CD14-positive monocyte (primary cell): ENCODE measurements at regions not wholly inside any gene's neighbourhood (a gene's known extent, or its start where the extent isn't known, plus 50 kb on each side); places are given as distances from the start of the nearest gene placed in this dataset.

ENCODE experiments used
- DNase-seq, 3 donors: peaks; one replicate each; pipeline ENCODE4 v3.0.0-alpha.2; 2011 to 2022
- H2AFZ ChIP-seq: 2 replicates; pipeline ENCODE4 v1.6.0; 2012; ENCODE audit warnings: mild to moderate bottlenecking, low read depth, low read length, inconsistent platforms; ENCODE audit not compliant: insufficient read depth, poor library complexity, severe bottlenecking
- H3K27ac ChIP-seq, 2 donors: 1 replicate in 1 of 2; 2 replicates in 1 of 2; pipeline ENCODE4 v1.5.1; 2012 to 2013; ENCODE audit warnings: low read length in 2 of 2, control low read depth in 1 of 2, inconsistent platforms in 1 of 2, low read depth in 1 of 2, mild to moderate bottlenecking in 1 of 2
- H3K27me3 ChIP-seq, 2 donors: one replicate each; pipeline versions ENCODE4 v1.6.0 to v1.6.1; 2011 to 2013; ENCODE audit warnings: low read length in 2 of 2; ENCODE audit not compliant: control insufficient read depth in 2 of 2, insufficient read depth in 2 of 2
- H3K36me3 ChIP-seq, 2 donors: replicated peaks in 1 of 2; 1 replicate in 1 of 2; 2 replicates in 1 of 2; pipeline versions ENCODE4 v1.5.1 to v1.6.1; 2012 to 2013; ENCODE audit warnings: low read length in 2 of 2, control low read depth in 1 of 2, inconsistent platforms in 1 of 2, mild to moderate bottlenecking in 1 of 2; ENCODE audit not compliant: insufficient read depth in 2 of 2, control insufficient read depth in 1 of 2
- H3K4me1 ChIP-seq, 2 donors: 1 replicate in 1 of 2; 2 replicates in 1 of 2; pipeline versions ENCODE4 v1.5.1 to v1.6.1; 2012 to 2013; ENCODE audit warnings: low read length in 2 of 2, control low read depth in 1 of 2, inconsistent platforms in 1 of 2, mild to moderate bottlenecking in 1 of 2, moderate library complexity in 1 of 2; ENCODE audit not compliant: insufficient read depth in 2 of 2, control insufficient read depth in 1 of 2
- H3K4me2 ChIP-seq: replicated peaks from 2 replicates; pipeline ENCODE3; 2012; ENCODE audit warnings: low read length, moderate library complexity, mild to moderate bottlenecking; ENCODE audit not compliant: poor library complexity, severe bottlenecking; ENCODE audit errors: extremely low read depth
- H3K4me3 ChIP-seq, 3 experiments: fragments of 200-600 bp in 1 of 3; sonication (generic) in 1 of 3; replicated peaks in 1 of 3; 1 replicate in 2 of 3; 2 replicates in 1 of 3; pipeline ENCODE4 v1.5.1; 2011 to 2013; ENCODE audit warnings: low read length in 3 of 3, mild to moderate bottlenecking in 3 of 3, control low read depth in 2 of 3, low read depth in 2 of 3, inconsistent platforms in 1 of 3, moderate library complexity in 1 of 3
- H3K79me2 ChIP-seq: 2 replicates; pipeline ENCODE4 v1.6.0; 2012; ENCODE audit warnings: mild to moderate bottlenecking, control low read depth, inconsistent platforms, low read length, moderate library complexity; ENCODE audit not compliant: insufficient read depth
- H3K9ac ChIP-seq: 2 replicates; pipeline ENCODE4 v1.6.0; 2017; ENCODE audit warnings: low read length, mild to moderate bottlenecking; ENCODE audit not compliant: insufficient read depth, poor library complexity, severe bottlenecking
- H3K9me3 ChIP-seq, 2 donors: replicated peaks in 1 of 2; 1 replicate in 1 of 2; 2 replicates in 1 of 2; pipeline versions ENCODE4 v1.5.1 to v1.6.1; 2012 to 2013; ENCODE audit warnings: low read length in 2 of 2, control low read depth in 1 of 2; ENCODE audit not compliant: control insufficient read depth in 1 of 2, insufficient read depth in 1 of 2
- H4K20me1 ChIP-seq: 2 replicates; pipeline ENCODE4 v1.6.0; 2012; ENCODE audit warnings: mild to moderate bottlenecking, low read length, control low read depth, moderate library complexity; ENCODE audit not compliant: insufficient read depth
- H3K27ac Mint-ChIP-seq, 7 donors: one replicate each; pipeline ENCODE4 v1.8.0; 2020; ENCODE audit warnings: mild to moderate bottlenecking in 7 of 7, mixed read lengths in 7 of 7, moderate library complexity in 6 of 7, inconsistent platforms in 2 of 7
- H3K27me3 Mint-ChIP-seq, 3 donors: one replicate each; pipeline ENCODE4 v1.8.0; 2021 to 2022; ENCODE audit warnings: low read depth in 3 of 3, mild to moderate bottlenecking in 3 of 3, mixed read lengths in 3 of 3, moderate library complexity in 3 of 3, inconsistent platforms in 1 of 3
- H3K36me3 Mint-ChIP-seq, 2 donors: one replicate each; pipeline ENCODE4 v1.8.0; 2020; ENCODE audit warnings: mixed read lengths in 2 of 2, inconsistent platforms in 1 of 2, mild to moderate bottlenecking in 1 of 2
- H3K4me1 Mint-ChIP-seq: one replicate; pipeline ENCODE4 v1.8.0; 2020; ENCODE audit warnings: mild to moderate bottlenecking, mixed read lengths
- H3K4me3 Mint-ChIP-seq, 2 donors: one replicate each; pipeline ENCODE4 v1.8.0; 2020; ENCODE audit warnings: mild to moderate bottlenecking in 2 of 2, mixed read lengths in 2 of 2, moderate library complexity in 1 of 2
- H3K9me3 Mint-ChIP-seq, 7 donors: one replicate each; pipeline ENCODE4 v1.8.0; 2020 to 2022; ENCODE audit warnings: mixed read lengths in 7 of 7, mild to moderate bottlenecking in 6 of 7, moderate library complexity in 6 of 7, inconsistent platforms in 2 of 7
- WGBS: methylation state at CpG from one replicate; pipeline ENCODE4 v1.1.5; 2013; ENCODE audit warnings: missing lambda C conversion rate; ENCODE audit not compliant: insufficient coverage; 5-methylcytosine and 5-hydroxymethylcytosine counted together
- intact Hi-C, 2 donors: fragments of 100-400 bp; cut with micrococcal nuclease; formaldehyde crosslinking; loops; one replicate each; pipeline versions ENCODE4 v1.15.0 to v1.15.1; 2023
- TF ChIP-seq, protein P1 (sequence below): fragments of 200-600 bp; IDR thresholded peaks from one replicate; pipeline ENCODE4 v1.8.0; 2022; ENCODE audit warnings: antibody characterized with exemption, mild to moderate bottlenecking

DNA sequence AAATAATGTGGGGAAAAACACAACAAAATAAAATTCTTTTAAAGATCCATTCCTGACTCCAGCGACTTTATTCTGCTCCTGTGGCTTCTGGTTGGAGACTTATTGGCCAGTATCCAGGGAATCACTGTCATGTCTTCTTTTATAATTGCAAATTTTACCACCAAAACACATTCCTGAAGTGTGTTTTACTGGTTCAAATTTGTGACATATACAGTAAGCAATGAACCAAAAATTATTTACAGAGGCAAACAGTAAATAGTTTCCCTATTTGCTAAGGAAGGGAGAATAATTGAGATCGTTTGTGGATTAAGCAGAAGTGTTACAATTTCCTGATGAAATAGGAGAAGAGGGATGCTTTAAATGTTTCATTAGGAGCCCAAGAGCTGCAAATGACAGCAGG, 118.7 kb downstream of the ZNF281 start:
- Mint-ChIP-seq H3K9me3 (no peaks in the 10 kb centered on the region), H3K27ac (no peak overlapping the region), H3K4me1 (peaks cover 2% of the 10 kb centered on the region), H3K36me3 (no peaks in the 10 kb centered on the region), H3K4me3 (no peak overlapping the region), H3K27me3 (no peaks in the 10 kb centered on the region)
- H3K27ac ChIP-seq = no peak overlapping the region
- no peaks in the 10 kb centered on the region for H3K36me3 ChIP-seq
- H3K4me3 ChIP-seq = no peak overlapping the region
- no peak overlapping the region for H3K4me2 ChIP-seq
- 0% methylated on average over 1 of the region's 2 CpGs for WGBS
- H3K9ac ChIP-seq = no peak overlapping the region
- TF ChIP-seq, protein P1, sequence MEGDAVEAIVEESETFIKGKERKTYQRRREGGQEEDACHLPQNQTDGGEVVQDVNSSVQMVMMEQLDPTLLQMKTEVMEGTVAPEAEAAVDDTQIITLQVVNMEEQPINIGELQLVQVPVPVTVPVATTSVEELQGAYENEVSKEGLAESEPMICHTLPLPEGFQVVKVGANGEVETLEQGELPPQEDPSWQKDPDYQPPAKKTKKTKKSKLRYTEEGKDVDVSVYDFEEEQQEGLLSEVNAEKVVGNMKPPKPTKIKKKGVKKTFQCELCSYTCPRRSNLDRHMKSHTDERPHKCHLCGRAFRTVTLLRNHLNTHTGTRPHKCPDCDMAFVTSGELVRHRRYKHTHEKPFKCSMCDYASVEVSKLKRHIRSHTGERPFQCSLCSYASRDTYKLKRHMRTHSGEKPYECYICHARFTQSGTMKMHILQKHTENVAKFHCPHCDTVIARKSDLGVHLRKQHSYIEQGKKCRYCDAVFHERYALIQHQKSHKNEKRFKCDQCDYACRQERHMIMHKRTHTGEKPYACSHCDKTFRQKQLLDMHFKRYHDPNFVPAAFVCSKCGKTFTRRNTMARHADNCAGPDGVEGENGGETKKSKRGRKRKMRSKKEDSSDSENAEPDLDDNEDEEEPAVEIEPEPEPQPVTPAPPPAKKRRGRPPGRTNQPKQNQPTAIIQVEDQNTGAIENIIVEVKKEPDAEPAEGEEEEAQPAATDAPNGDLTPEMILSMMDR = no peak
- DNase-seq = no peak
- H3K27me3 ChIP-seq = no peaks in the 10 kb centered on the region
- no peaks in the 10 kb centered on the region for H3K4me1 ChIP-seq
- H4K20me1 ChIP-seq = no peaks in the 10 kb centered on the region
- intact Hi-C loops = no loop called here
- H2AFZ ChIP-seq = no peak overlapping the region
- H3K79me2 ChIP-seq = no peaks in the 10 kb centered on the region
- no peaks in the 10 kb centered on the region for H3K9me3 ChIP-seq

DNA sequence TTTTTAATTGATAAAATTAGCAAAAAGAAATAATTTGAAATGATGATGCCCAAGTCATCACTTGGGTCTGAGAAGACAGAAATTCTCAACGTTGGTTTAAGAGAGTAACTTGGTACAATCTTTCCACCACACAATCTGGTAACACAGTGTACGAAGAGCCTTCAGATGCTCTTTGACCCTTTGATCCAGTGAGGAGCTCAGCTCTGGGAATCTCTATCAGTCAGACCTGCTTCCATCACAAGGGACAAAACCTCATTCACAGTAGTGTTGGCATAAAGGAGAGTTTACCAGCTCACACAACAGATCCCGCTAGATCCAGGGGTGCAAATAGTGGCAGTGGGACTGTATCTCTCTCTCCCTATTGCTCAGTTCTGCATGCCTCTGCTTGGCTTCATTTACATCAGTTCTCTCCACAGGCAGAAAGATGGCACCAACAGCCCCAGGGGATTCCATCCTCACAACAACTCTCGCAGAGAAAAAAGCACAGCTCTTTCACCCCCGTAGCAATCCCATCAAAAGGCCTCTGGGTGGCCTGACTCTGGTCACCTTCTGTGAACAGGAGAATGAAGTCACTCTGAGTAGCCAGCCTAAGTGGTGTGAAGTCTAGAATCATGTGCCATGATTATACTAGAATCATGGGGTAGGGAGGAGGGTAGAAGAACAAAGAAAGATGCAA, 119.7 kb downstream of the ZNF281 start:
- Histone ChIP-seq H3K79me2 (no peaks in the 10 kb centered on the region), H4K20me1 (no peaks in the 10 kb centered on the region), H3K9me3 (no peaks in the 10 kb centered on the region), H3K36me3 (no peaks in the 10 kb centered on the region), H3K4me2 (no peak overlapping the region), H3K4me3 (no peak overlapping the region), H3K9ac (no peak overlapping the region), H3K27me3 (no peaks in the 10 kb centered on the region), H3K4me1 (no peaks in the 10 kb centered on the region), H3K27ac (no peak overlapping the region), H2AFZ (no peak overlapping the region)
- intact Hi-C loops = no loop called here
- WGBS = no CpG with 5 or more reads among the region's 5 CpGs
- no peaks in the 10 kb centered on the region for H3K36me3 Mint-ChIP-seq
- H3K27me3 Mint-ChIP-seq = no peaks in the 10 kb centered on the region
- DNase-seq = no peak
- H3K4me1 Mint-ChIP-seq = peaks cover 5% of the 10 kb centered on the region
- H3K9me3 Mint-ChIP-seq = no peaks in the 10 kb centered on the region
- H3K4me3 Mint-ChIP-seq = no peak overlapping the region
- H3K27ac Mint-ChIP-seq = no peak overlapping the region
- TF ChIP-seq, protein P1 = no peak
